ENCODE measurements at regions not wholly inside any gene's neighbourhood (a gene's known extent, or its start where the extent isn't known, plus 50 kb on each side); places are given as distances from the start of the nearest gene placed in this dataset.

DNA sequence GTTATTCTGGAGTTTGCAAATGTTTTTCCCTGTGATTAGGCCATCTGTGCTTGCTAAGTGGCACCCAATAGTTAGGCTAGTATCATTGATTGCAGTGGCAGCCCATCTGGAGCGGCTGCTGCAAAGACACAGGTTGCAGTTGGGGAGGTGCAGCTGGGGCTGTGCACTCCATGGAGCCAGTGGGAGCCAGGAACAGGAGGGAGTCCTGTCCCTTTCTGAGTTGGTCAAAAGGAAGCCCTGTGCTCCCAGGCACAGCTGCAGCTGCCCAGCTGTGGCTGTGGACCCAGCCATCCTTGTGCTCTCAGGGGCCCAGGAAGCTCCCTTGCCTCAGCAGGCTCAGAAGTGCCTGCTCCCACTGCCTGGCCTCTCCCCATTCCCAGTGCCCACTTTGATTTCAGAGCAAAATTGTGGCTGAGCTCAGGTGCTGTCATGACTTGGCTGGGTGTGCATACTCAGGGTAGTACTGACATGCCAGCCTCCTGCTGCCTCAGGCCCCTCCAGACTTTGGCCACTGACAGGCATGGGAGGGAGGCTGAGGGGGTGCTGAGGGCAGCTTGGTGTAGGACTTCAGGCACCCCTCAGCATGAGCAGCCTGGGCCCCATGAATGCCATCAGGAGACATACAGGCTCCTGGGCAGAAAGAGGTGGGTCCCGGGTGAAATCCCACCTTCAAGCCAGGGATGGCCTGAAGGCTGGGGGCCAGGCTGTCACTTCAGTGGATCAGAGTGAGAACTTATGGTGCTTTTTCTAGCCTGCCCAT is 270.6 kb downstream of the PCDH20 start:
- no peaks in the 10 kb centered on the region for H3K27me3 Mint-ChIP-seq
- H3K4me1 Mint-ChIP-seq (ENCODE audit: low read depth), result peaks cover 11% of the 10 kb centered on the region
- no peak overlapping the region for H3K4me3 Mint-ChIP-seq (ENCODE audit: low read depth)
- H3K27ac Mint-ChIP-seq, result no peak overlapping the region
- TF ChIP-seq, protein P1, sequence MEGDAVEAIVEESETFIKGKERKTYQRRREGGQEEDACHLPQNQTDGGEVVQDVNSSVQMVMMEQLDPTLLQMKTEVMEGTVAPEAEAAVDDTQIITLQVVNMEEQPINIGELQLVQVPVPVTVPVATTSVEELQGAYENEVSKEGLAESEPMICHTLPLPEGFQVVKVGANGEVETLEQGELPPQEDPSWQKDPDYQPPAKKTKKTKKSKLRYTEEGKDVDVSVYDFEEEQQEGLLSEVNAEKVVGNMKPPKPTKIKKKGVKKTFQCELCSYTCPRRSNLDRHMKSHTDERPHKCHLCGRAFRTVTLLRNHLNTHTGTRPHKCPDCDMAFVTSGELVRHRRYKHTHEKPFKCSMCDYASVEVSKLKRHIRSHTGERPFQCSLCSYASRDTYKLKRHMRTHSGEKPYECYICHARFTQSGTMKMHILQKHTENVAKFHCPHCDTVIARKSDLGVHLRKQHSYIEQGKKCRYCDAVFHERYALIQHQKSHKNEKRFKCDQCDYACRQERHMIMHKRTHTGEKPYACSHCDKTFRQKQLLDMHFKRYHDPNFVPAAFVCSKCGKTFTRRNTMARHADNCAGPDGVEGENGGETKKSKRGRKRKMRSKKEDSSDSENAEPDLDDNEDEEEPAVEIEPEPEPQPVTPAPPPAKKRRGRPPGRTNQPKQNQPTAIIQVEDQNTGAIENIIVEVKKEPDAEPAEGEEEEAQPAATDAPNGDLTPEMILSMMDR (IDR thresholded peaks at IDR 0.05; ENCODE audit: unreplicated experiment), result no peak
- H3K9me3 Mint-ChIP-seq (ENCODE audit: low read depth), result peaks cover 2% of the 10 kb centered on the region
- no peak for DNase-seq (ENCODE audit: low spot score, unreplicated experiment)
- no peaks in the 10 kb centered on the region for H3K36me3 Mint-ChIP-seq (ENCODE audit: insufficient read depth)

DNA sequence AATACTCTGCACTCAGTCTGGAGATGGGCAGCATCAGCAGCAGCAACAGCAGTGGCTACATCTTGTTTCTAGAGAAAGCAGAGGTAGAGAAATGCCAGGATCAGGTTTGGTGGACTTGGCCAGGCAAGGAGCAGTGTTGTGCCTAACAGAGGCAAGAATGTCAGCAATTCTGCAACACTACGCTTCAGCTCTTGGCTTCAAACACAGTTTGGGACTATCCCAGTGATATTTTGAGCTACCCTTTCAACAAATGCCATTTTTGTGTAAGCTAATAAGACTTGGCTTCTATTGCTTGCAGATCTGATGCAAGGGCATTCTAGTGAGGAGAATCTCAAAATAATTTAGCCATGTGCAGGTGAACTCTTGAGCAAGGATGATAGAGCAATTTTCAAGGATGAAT is 271.3 kb downstream of the PCDH20 start:
- Mint-ChIP-seq H3K27ac (no peak overlapping the region), H3K4me3 (ENCODE audit: low read depth) (no peak overlapping the region), H3K27me3 (no peaks in the 10 kb centered on the region), H3K9me3 (ENCODE audit: low read depth) (peaks cover 2% of the 10 kb centered on the region), H3K36me3 (ENCODE audit: insufficient read depth) (no peaks in the 10 kb centered on the region), H3K4me1 (ENCODE audit: low read depth) (peaks cover 9% of the 10 kb centered on the region)
- TF ChIP-seq, protein P1 (IDR thresholded peaks at IDR 0.05; ENCODE audit: unreplicated experiment), result no peak
- no peak for DNase-seq (ENCODE audit: low spot score, unreplicated experiment)

DNA sequence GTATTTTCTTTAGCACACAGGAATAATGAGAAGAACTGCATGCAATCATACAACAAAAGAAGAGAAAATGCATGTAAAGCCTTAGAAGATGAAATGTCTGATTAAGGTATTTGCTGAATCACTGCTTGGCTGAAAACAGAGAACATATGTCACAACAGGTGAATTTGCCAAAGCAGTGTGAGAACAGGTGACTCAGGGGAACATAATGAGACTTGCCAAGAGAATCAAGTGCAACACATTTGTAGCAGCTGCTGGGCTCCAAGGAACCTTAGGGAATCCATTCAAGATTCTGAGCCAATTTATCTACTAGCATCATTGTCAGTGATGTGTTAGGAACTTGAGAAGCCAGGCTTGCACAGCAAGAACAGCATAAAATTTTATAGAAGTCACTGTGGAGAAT is 273.1 kb downstream of the PCDH20 start:
- no peak overlapping the region for H3K4me3 Mint-ChIP-seq (ENCODE audit: low read depth)
- H3K4me1 Mint-ChIP-seq (ENCODE audit: low read depth), result no peaks in the 10 kb centered on the region
- H3K9me3 Mint-ChIP-seq (ENCODE audit: low read depth), result peaks cover 2% of the 10 kb centered on the region
- no peak overlapping the region for H3K27ac Mint-ChIP-seq
- TF ChIP-seq, protein P1 (IDR thresholded peaks at IDR 0.05; ENCODE audit: unreplicated experiment), result no peak
- no peak for DNase-seq (ENCODE audit: low spot score, unreplicated experiment)
- H3K36me3 Mint-ChIP-seq (ENCODE audit: insufficient read depth), result no peaks in the 10 kb centered on the region
- no peaks in the 10 kb centered on the region for H3K27me3 Mint-ChIP-seq

DNA sequence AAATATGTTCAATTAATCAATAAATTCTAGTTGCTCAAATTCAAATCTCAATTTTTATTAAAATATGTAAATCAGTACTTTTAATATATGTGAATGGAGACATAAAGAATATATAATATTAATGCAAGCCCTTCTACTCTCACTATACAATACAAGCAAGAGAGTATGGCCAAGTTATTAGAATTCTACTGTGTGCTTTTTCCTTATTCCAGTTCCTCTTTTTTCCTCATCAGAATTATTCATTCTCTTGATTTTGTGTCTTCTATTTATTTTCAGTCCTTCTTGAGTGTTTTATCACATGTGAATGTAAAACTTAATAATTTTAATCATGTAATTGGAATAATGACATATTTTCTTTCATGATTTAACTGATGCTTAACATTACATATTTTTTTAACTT is 276.8 kb downstream of the PCDH20 start:
- Mint-ChIP-seq H3K27me3 (no peaks in the 10 kb centered on the region), H3K9me3 (ENCODE audit: low read depth) (no peaks in the 10 kb centered on the region), H3K4me3 (ENCODE audit: low read depth) (no peak overlapping the region), H3K4me1 (ENCODE audit: low read depth) (peaks cover 6% of the 10 kb centered on the region), H3K36me3 (ENCODE audit: insufficient read depth) (no peaks in the 10 kb centered on the region), H3K27ac (no peak overlapping the region)
- TF ChIP-seq, protein P1 (IDR thresholded peaks at IDR 0.05; ENCODE audit: unreplicated experiment), result no peak
- no peak for DNase-seq (ENCODE audit: low spot score, unreplicated experiment)

DNA sequence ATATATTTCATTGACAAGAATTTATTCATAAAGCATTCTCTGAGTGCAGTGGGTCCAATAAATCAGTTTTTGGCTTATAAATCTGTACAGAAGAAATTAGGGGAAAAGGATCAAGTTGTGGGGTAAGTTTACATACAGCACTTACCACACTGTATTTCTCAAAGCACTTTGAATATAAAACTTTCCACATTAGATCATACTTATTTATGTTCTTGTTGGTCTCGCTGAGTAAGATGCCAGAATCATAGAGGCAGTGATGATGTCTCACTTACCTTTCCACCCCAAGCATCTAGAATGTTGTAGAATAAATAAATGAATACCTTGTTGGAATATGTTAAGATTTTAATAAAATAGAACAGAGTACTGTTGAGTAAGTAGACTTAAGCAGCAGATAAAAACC is 279.1 kb downstream of the PCDH20 start:
- no peak overlapping the region for H3K27ac Mint-ChIP-seq
- H3K4me1 Mint-ChIP-seq (ENCODE audit: low read depth), result peaks cover 6% of the 10 kb centered on the region
- H3K27me3 Mint-ChIP-seq, result no peaks in the 10 kb centered on the region
- no peak overlapping the region for H3K4me3 Mint-ChIP-seq (ENCODE audit: low read depth)
- no peak for DNase-seq (ENCODE audit: low spot score, unreplicated experiment)
- no peaks in the 10 kb centered on the region for H3K36me3 Mint-ChIP-seq (ENCODE audit: insufficient read depth)
- TF ChIP-seq, protein P1 (IDR thresholded peaks at IDR 0.05; ENCODE audit: unreplicated experiment), result no peak
- no peaks in the 10 kb centered on the region for H3K9me3 Mint-ChIP-seq (ENCODE audit: low read depth)

Data from progenitor cell of endocrine pancreas (in vitro differentiated cells).